ENCODE measurements at regions not wholly inside any gene's neighbourhood (a gene's known extent, or its start where the extent isn't known, plus 50 kb on each side); places are given as distances from the start of the nearest gene placed in this dataset.
"Not testable (repeated sequence)": the region's sequence is repeated elsewhere in the genome, so short reads cannot be mapped to it uniquely, and the experiment has no call there.

GRCh38 chr5:118439831-118440230, 548.5 kb downstream of the DTWD2 start:
- DNase-seq (ENCODE audit: extremely low spot score, insufficient read length, low read depth) (no peak), FAIRE-seq (no peak)

DNA sequence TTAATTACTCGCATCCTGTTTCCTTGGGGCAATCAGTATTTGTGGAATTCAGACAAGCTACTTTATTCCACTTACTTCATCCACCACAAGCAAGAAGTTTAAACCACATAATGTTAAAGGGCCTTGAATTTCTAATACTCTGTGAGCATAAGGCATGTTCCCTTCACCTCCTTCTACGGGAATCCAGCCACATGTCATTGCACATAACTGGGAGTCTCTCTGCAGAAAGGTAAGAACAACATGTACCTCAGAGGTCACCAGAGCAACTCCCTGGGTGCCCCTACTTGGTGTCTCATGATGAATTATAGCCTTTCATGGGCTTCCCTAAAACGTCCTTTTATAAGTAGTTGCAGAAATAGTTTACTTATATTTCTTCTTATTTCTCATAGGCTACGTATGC, 553.2 kb downstream of the DTWD2 start:
- DNase-seq (ENCODE audit: extremely low spot score, insufficient read length, low read depth) (no peak), FAIRE-seq (no peak)

DNA sequence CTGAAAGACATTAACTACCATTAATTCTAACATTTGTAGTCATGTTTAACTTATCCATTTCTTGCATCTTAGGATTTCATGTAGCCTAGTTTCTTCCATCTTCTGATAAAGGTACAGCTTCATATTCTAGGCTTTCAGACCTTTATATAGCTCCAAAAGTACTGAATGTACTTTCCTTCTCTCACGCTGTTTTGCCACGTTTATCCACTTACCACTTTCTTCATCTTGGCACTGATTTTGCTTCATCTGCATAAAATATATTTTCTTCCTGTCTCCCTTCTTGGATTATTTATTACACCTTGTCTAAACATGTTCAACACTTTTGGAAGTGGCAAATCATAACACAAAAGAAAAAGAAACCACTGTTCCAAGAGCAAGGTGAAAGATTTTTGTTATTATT, 553.8 kb downstream of the DTWD2 start:
- FAIRE-seq, result no peak
- DNase-seq (ENCODE audit: extremely low spot score, insufficient read length, low read depth), result no peak

DNA sequence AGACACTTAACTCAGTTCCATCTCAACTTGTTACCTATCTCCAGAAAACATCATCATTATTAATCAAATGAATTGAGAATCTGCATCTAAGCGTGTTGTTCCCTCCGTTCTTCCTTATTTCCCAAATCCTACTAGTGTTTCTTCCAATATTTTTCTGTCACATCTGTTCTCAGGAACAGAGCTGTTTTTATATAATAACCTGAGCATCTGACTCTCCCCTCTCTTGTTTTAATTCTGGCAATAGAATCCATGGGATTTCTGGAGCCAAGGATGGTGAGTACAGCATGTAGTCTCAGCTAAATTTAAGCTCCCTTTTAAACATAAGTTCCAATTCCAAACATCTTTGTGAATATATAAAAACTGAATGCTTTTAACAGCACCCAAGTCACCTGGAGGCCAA, 558.3 kb downstream of the DTWD2 start:
- DNase-seq (ENCODE audit: extremely low spot score, insufficient read length, low read depth) (no peak), FAIRE-seq (no peak)

GRCh38 chr5:118407958-118408357, 580.4 kb downstream of the DTWD2 start:
- no peak for FAIRE-seq
- no peak for DNase-seq (ENCODE audit: extremely low spot score, insufficient read length, low read depth)

DNA sequence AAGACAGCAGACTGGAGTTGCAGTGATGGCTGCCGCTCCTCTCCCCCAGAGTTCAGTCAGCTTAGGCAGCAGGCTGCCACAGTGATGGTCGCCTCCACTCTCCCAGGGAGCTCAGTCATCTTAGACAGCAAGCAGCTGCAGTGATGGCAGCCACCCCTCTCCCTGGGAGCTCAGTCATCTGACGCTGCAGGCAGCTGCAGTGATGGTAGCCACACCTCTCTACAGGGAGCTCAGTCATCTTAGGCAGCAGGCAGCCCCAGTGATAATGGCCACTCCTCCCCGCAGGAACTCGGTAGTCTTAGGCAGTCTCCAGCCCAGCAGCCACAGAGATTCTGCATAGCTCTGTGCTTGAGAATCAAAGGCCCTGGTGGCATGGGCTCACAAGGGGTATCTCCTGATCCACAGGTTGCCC, 582.7 kb downstream of the DTWD2 start:
- FAIRE-seq (no peak), DNase-seq (ENCODE audit: extremely low spot score, insufficient read length, low read depth) (no peak)

DNA sequence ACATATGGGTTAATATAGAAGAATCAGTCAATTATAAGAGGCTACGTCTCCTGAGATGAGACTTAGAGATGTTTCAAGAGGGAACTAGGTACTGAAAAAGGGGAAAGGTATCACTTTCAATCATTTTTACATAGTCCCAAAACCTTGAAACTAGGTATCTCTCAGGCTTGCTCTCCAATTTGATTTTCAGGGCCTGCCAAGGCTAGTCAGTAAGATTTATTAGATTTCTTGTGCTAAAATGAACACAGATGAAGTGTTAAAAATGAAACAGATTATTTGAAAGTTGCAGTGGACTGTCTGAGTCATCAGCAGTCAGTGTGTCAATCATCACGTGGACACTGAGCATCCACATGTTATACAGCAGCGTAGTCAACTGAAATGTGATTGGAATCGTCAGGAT, 591.1 kb downstream of the DTWD2 start:
- FAIRE-seq (no peak), DNase-seq (ENCODE audit: extremely low spot score, insufficient read length, low read depth) (no peak)

GRCh38 chr5:118392491-118392890, 595.9 kb downstream of the DTWD2 start:
- no peak for FAIRE-seq
- no peak for DNase-seq (ENCODE audit: extremely low spot score, insufficient read length, low read depth)

GRCh38 chr5:118382931-118383330, 605.4 kb downstream of the DTWD2 start:
- DNase-seq (ENCODE audit: extremely low spot score, insufficient read length, low read depth); FAIRE-seq: not testable (repeated sequence)

- DNase-seq (ENCODE audit: extremely low spot score, insufficient read length, low read depth) (no peak), FAIRE-seq (no peak)
These were observed 608.9 kb downstream of the DTWD2 start for GRCh38 chr5:118379470-118379869.

- no peak for DNase-seq (ENCODE audit: extremely low spot score, insufficient read length, low read depth)
- FAIRE-seq, result no peak
These were observed 609.4 kb downstream of the DTWD2 start for GRCh38 chr5:118378959-118379358.

- FAIRE-seq, result no peak
- no peak for DNase-seq (ENCODE audit: extremely low spot score, insufficient read length, low read depth)
These were observed 610.9 kb downstream of the DTWD2 start for GRCh38 chr5:118377420-118377819.

DNA sequence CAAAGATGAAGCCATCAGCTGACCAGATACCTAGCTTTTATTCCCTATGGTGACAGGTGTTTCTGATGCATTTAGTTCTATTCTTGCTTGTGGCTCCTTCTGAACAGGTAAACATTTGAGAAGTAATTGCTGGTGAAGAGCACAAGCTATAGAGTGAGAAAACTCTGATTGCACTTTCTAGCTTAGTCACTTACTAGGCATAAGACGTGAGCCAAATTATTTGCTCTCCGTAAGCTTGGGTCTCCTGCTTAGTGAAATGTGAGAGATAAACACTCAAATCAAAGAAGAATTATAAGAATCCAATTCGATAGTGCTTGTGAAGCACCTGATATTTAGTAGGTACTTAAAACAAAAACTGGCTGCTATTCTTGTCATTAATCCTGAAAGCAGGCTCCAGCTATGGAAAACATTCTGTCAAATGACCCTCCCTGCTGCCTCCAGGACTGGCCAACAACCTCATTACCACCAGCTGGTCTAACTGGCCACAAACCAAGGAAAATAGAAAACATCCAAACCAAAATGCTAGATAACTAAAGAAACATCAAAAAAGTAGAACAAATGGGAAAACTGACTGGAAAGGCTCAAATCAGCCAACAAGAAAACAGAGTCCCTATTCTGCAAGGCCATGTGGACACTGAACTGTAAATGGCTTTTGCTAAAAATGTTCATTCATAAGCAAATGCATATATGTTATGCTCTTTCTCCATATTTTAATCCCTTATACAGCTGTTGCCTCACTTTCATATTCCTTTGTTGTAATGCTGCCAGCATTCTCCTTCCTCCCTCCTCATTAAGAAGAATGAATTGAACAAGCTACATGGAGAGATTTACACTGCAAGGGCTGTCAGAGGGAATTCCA, 616.1 kb downstream of the DTWD2 start:
- FAIRE-seq (no peak), DNase-seq (ENCODE audit: extremely low spot score, insufficient read length, low read depth) (no peak)

- DNase-seq (ENCODE audit: extremely low spot score, insufficient read length, low read depth) (no peak), FAIRE-seq (no peak)
These were observed 621.9 kb downstream of the DTWD2 start for GRCh38 chr5:118366429-118366828.

GRCh38 chr5:118365718-118366117, 622.6 kb downstream of the DTWD2 start:
- no peak for DNase-seq (ENCODE audit: extremely low spot score, insufficient read length, low read depth)
- FAIRE-seq, result no peak

DNA sequence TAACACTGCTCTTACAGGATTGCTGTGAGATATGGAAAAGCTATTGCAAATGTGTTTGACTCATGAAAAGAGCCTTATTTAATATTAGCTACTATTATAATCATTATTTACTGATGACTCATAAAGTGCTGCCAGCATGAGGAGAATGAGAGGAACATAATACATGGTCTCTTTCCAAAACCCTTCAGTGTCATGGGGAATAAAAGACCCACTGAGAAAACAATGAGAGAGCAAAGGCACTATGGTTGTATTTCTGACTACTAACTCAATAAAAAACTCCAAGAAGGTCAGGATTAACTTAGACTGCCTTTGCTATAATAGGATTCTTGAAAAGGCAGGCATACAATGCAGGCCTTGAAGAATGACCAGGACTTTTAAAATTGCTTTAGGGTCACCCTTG, 633.5 kb downstream of the DTWD2 start:
- DNase-seq (ENCODE audit: extremely low spot score, insufficient read length, low read depth) (no peak), FAIRE-seq (no peak)

DNA sequence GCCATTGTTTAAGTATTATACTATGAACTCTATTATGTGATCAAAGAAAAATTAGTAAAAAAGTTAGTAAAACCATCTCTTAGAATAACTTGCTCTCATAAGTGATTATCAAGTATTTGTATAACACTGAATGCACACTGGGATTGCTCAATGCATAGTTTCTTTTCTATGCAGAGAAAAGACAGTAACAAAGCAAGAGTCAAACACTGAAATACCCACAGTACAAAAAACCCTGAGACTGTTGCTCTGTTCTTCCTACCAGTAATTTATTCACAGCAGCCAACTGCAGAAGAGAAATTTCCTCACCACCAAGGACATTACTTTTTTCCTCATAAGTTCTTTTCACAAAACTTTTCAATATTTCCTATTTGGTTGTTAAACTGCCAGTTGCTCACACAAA, 634.4 kb downstream of the DTWD2 start:
- FAIRE-seq (no peak), DNase-seq (ENCODE audit: extremely low spot score, insufficient read length, low read depth) (no peak)

DNA sequence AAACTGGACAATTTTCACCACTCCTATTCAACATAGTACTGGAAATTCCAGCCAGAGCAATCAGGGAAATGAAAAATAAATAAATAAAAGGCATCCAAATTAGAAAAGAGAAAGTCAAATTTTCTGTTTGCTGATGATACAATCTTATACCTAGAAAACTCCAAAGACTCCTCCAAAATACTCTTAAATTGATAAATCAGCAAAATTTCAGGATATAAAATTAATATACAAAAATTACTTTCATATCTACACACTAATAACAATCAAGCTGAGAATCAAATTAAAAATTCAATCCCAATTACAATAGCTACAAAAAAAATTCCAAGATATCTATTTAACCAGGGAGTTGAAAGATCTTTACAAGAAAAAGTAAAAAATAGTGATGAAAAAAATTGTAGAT, 651.9 kb downstream of the DTWD2 start:
- no peak for FAIRE-seq
- DNase-seq (ENCODE audit: extremely low spot score, insufficient read length, low read depth), result no peak

- DNase-seq (ENCODE audit: extremely low spot score, insufficient read length, low read depth) (no peak), FAIRE-seq (no peak)
These were observed 661.0 kb downstream of the DTWD2 start for GRCh38 chr5:118327389-118327788.

- no peak for FAIRE-seq
- DNase-seq (ENCODE audit: extremely low spot score, insufficient read length, low read depth), result no peak
These were observed 661.8 kb downstream of the DTWD2 start for GRCh38 chr5:118326481-118327045.

- FAIRE-seq (no peak), DNase-seq (ENCODE audit: extremely low spot score, insufficient read length, low read depth) (no peak)
These were observed 662.4 kb downstream of the DTWD2 start for GRCh38 chr5:118325931-118326330.

- DNase-seq (ENCODE audit: extremely low spot score, insufficient read length, low read depth); FAIRE-seq: not testable (repeated sequence)
These were observed 664.6 kb downstream of the DTWD2 start for GRCh38 chr5:118323723-118324122.

Measured in GM18507 (cell line).